ENCODE measurements at regions not wholly inside any gene's neighbourhood (a gene's known extent, or its start where the extent isn't known, plus 50 kb on each side); places are given as distances from the start of the nearest gene placed in this dataset.
"Not testable (repeated sequence)": the region's sequence is repeated elsewhere in the genome, so short reads cannot be mapped to it uniquely, and the experiment has no call there.

DNA sequence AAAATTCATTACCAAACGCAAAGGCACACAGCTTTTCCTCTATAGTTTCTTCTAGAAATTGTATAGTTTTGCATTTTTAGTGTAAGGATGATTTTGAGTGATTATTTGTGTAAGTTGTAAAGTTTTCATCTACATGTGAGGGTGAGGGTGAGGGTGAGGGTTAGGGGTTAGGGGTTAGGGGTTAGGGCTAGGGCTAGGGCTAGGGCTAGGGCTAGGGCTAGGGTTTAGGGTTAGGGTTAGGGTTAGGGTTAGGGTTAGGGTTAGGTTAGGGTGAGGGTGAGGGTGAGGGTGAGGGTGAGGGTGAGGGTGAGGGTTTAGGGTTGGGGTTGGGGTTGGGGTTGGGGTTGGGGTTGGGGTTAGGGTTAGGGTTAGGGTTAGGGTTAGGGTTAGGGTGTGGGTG is 167.6 kb downstream of the METRNL start:
- H3K4ac ChIP-seq (replicated peaks; ENCODE audit: insufficient read length, low read depth, low read length); H4K20me1 ChIP-seq (replicated peaks in 1 of 2; ENCODE audit: control insufficient read depth in 1 of 2, insufficient read depth in 2 of 2, low read length in 2 of 2); H4K91ac ChIP-seq (replicated peaks; ENCODE audit: insufficient read length, low read length); H4K8ac ChIP-seq (ENCODE audit: extremely low read depth, insufficient read depth, low read length); H4K5ac ChIP-seq (ENCODE audit: insufficient read length, low read depth, low read length); H3K4me3 ChIP-seq (ENCODE audit: extremely low read depth in 1 of 4, insufficient read depth in 2 of 4, low read depth in 3 of 4, low read length in 4 of 4); H3K18ac ChIP-seq (ENCODE audit: extremely low read depth, low read length); H3K23me2 ChIP-seq (ENCODE audit: low read depth, low read length); H2BK20ac ChIP-seq (ENCODE audit: low read length); DNase-seq (ENCODE audit: low read depth in 1 of 2, low spot score in 2 of 2); H3K79me1 ChIP-seq (ENCODE audit: low read depth, low read length); H3K4me2 ChIP-seq (ENCODE audit: insufficient read depth in 1 of 2, low read depth in 2 of 2, low read length in 2 of 2); POLR2A ChIA-PET (ENCODE audit: partially characterized antibody); H3K56ac ChIP-seq (replicated peaks; ENCODE audit: insufficient read length, low read depth, low read length); H3K9me3 ChIP-seq (ENCODE audit: insufficient read depth in 2 of 2, low read depth in 1 of 2, low read length in 1 of 2); H3K36me3 ChIP-seq (ENCODE audit: control insufficient read depth in 2 of 4, insufficient read depth in 4 of 4, low read length in 3 of 4); H3K27ac ChIP-seq (ENCODE audit: low read depth, low read length); FAIRE-seq; H3K23ac ChIP-seq (ENCODE audit: insufficient read length); H2BK15ac ChIP-seq (ENCODE audit: low read length); H3K14ac ChIP-seq (ENCODE audit: insufficient read length); H2BK120ac ChIP-seq (replicated peaks; ENCODE audit: low read depth, low read length); H3K79me2 ChIP-seq (ENCODE audit: control insufficient read depth in 1 of 2, insufficient read depth in 2 of 2, low read length in 2 of 2); H3K27me3 ChIP-seq (replicated peaks in 1 of 4; ENCODE audit: control insufficient read depth in 3 of 4, extremely low read depth in 1 of 4, insufficient read depth in 3 of 4, low read length in 3 of 4); H2BK12ac ChIP-seq (ENCODE audit: low read depth, low read length); H2AK5ac ChIP-seq (ENCODE audit: low read depth, low read length); CTCF ChIA-PET (ENCODE audit: partially characterized antibody); H3K4me1 ChIP-seq (replicated peaks in 1 of 4; ENCODE audit: control insufficient read depth in 3 of 4, insufficient read depth in 4 of 4, low read length in 3 of 4); H2AFZ ChIP-seq (ENCODE audit: low read length); H3K9ac ChIP-seq (replicated peaks in 1 of 4; ENCODE audit: extremely low read depth in 1 of 4, low read depth in 3 of 4, low read length in 3 of 4); H2BK5ac ChIP-seq (ENCODE audit: low read depth, low read length): not testable (repeated sequence)
- WGBS, 2 experiments (ENCODE audit: extremely low coverage in 1 of 2, insufficient coverage in 1 of 2, insufficient read length in 1 of 2, insufficient replicate concordance in 2 of 2, low coverage in 1 of 2, low lambda C conversion rate in 2 of 2, missing lambda C conversion rate in 1 of 2) = no CpG with 5 or more reads among the region's 1 CpG
